PC-3 (cell line): ENCODE measurements at regions not wholly inside any gene's neighbourhood (a gene's known extent, or its start where the extent isn't known, plus 50 kb on each side); places are given as distances from the start of the nearest gene placed in this dataset.

Source experiments
- ATAC-seq: fragments of 200-7000 bp; cut with Tn5 transposase; 2 replicates; pipeline ENCODE4 v1.9.1; 2020; ENCODE audit warnings: mild to moderate bottlenecking, moderate library complexity
- BruUV-seq: library from RNA; stranded (reverse); fragments of 400-500 nt; replicated peaks from 2 replicates; lab custom pipeline; 2021; lab: Mats Ljungman, UMichigan
- CTCF ChIA-PET: fragments of 300-600 bp; sonication (Branson Sonifier 250); formaldehyde crosslinking; loops from one replicate; lab custom pipeline; 2022; ENCODE audit warnings: antibody characterized with exemption; lab: Charles Lee
- POLR2A ChIA-PET: fragments of 300-600 bp; sonication (Branson Sonifier 250); formaldehyde crosslinking; loops from one replicate; lab custom pipeline; 2022; ENCODE audit warnings: antibody characterized with exemption; ENCODE audit not compliant: unreplicated experiment; lab: Charles Lee
- DNase-seq: peaks from one replicate; pipeline ENCODE4 v3.0.0-alpha.2; 2015
- H2AFZ ChIP-seq: fragments of 300-600 bp; sonication (generic); 2 replicates; pipeline ENCODE4 v1.6.0; 2016; ENCODE audit warnings: antibody characterized with exemption, low read length
- H3F3A ChIP-seq: fragments of 300-600 bp; sonication (generic); one replicate; pipeline ENCODE4 v1.6.0; 2017; ENCODE audit warnings: antibody characterized with exemption, low read length, control low read depth, mild to moderate bottlenecking; ENCODE audit not compliant: unreplicated experiment
- H3K27ac ChIP-seq: fragments of 300-600 bp; sonication (generic); 2 replicates; pipeline ENCODE4 v1.5.1; 2016; ENCODE audit warnings: mild to moderate bottlenecking, low read length
- H3K27me3 ChIP-seq: fragments of 300-600 bp; sonication (generic); 2 replicates; pipeline ENCODE4 v1.6.1; 2016; ENCODE audit warnings: low read length, mixed read lengths
- H3K36me3 ChIP-seq: fragments of 300-600 bp; sonication (generic); 2 replicates; pipeline ENCODE4 v1.6.1; 2016; ENCODE audit warnings: low read depth, mixed run types, low read length, mixed read lengths
- H3K4me1 ChIP-seq: fragments of 300-600 bp; sonication (generic); 2 replicates; pipeline ENCODE4 v1.5.1; 2016; ENCODE audit warnings: low read length; ENCODE audit not compliant: insufficient read depth
- H3K4me2 ChIP-seq: fragments of 300-600 bp; sonication (generic); 2 replicates; pipeline ENCODE4 v1.6.0; 2016; ENCODE audit warnings: low read length
- H3K4me3 ChIP-seq: fragments of 300-600 bp; sonication (generic); 2 replicates; pipeline ENCODE4 v1.5.1; 2016; ENCODE audit warnings: mild to moderate bottlenecking, low read length, mixed read lengths
- H3K79me2 ChIP-seq: fragments of 300-600 bp; sonication (generic); 2 replicates; pipeline ENCODE4 v1.6.1; 2017; ENCODE audit warnings: low read length, mixed read lengths
- H3K9ac ChIP-seq: fragments of 300-600 bp; sonication (generic); 2 replicates; pipeline ENCODE4 v1.6.0; 2016; ENCODE audit warnings: mild to moderate bottlenecking, low read length
- H3K9me2 ChIP-seq: fragments of 300-600 bp; sonication (generic); replicated peaks from 2 replicates; pipeline ENCODE4 v1.6.1; 2016; ENCODE audit warnings: mixed run types, low read length, mixed read lengths
- H3K9me3 ChIP-seq: fragments of 300-600 bp; sonication (generic); 2 replicates; pipeline ENCODE4 v1.6.1; 2016; ENCODE audit warnings: low read length, mixed read lengths
- H4K20me1 ChIP-seq: fragments of 300-600 bp; sonication (generic); 2 replicates; pipeline ENCODE4 v1.6.1; 2016; ENCODE audit warnings: low read length, mixed read lengths
- EZH2 ChIP-seq: fragments of 300-600 bp; sonication (generic); IDR thresholded peaks from one replicate; pipeline ENCODE4 v1.6.1; 2017; ENCODE audit warnings: antibody characterized with exemption, mild to moderate bottlenecking, low read length; ENCODE audit not compliant: unreplicated experiment
- EZH2phosphoT487 ChIP-seq: fragments of 300-600 bp; sonication (generic); IDR thresholded peaks from 2 replicates; pipeline ENCODE4 v1.6.1; 2018; ENCODE audit warnings: mild to moderate bottlenecking, antibody characterized with exemption, low read length, borderline replicate concordance
- intact Hi-C: fragments of 100-400 bp; cut with micrococcal nuclease; formaldehyde crosslinking; loops from 2 replicates; pipeline ENCODE4 v1.9.0; 2023
- TF ChIP-seq, protein P1 (sequence below): fragments of 300-600 bp; sonication (generic); conservative IDR thresholded peaks from 2 replicates; pipeline ENCODE4 v1.5.1; 2017; ENCODE audit warnings: antibody characterized with exemption, low read depth, mild to moderate bottlenecking, low read length

DNA sequence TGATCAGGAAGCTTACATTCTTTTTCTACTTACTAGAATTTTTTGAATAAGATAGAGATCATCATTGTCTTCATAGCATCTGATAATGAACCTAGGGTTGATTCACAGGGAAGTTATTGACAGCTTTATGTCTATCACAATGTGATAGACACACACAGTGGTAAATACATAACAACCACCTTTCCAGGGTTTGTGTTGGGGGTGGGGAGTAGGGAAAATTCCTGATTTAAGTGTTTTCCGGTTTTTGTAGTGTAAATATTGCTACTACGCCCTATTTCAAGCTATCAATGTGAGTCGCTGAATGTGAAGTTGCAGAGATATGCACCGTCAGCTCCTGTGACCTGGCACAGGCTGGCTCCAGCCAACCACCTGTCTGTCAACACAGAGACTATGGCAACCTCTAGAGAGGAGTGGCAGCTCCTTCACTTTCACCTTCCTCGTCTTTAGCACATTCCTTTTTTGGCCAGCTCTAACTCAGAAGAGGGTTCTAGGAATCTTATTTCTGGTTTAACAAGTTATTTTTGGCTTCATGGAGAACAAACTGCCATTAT lies 224.9 kb downstream of the MAT2B start:
- POLR2A ChIA-PET = no interaction called here
- no peaks in the 10 kb centered on the region for H3F3A ChIP-seq
- no peaks in the 10 kb centered on the region for H3K9me2 ChIP-seq
- H3K27ac ChIP-seq = no peak overlapping the region
- no peak overlapping the region for H3K4me2 ChIP-seq
- no peak for DNase-seq
- intact Hi-C loops = no loop called here
- no peaks in the 10 kb centered on the region for H3K27me3 ChIP-seq
- H3K36me3 ChIP-seq = no peaks in the 10 kb centered on the region
- CTCF ChIA-PET = no interaction called here
- TF ChIP-seq, protein P1, sequence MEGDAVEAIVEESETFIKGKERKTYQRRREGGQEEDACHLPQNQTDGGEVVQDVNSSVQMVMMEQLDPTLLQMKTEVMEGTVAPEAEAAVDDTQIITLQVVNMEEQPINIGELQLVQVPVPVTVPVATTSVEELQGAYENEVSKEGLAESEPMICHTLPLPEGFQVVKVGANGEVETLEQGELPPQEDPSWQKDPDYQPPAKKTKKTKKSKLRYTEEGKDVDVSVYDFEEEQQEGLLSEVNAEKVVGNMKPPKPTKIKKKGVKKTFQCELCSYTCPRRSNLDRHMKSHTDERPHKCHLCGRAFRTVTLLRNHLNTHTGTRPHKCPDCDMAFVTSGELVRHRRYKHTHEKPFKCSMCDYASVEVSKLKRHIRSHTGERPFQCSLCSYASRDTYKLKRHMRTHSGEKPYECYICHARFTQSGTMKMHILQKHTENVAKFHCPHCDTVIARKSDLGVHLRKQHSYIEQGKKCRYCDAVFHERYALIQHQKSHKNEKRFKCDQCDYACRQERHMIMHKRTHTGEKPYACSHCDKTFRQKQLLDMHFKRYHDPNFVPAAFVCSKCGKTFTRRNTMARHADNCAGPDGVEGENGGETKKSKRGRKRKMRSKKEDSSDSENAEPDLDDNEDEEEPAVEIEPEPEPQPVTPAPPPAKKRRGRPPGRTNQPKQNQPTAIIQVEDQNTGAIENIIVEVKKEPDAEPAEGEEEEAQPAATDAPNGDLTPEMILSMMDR = no peak
- no peak for TF ChIP-seq EZH2
- no peak for TF ChIP-seq EZH2phosphoT487
- H3K4me1 ChIP-seq = no peaks in the 10 kb centered on the region
- H3K9ac ChIP-seq = no peak overlapping the region
- H3K79me2 ChIP-seq = no peaks in the 10 kb centered on the region
- no peak overlapping the region for H2AFZ ChIP-seq
- BruUV-seq = no TSS peak
- no peaks in the 10 kb centered on the region for H3K9me3 ChIP-seq
- ATAC-seq = no peak
- H4K20me1 ChIP-seq = no peaks in the 10 kb centered on the region
- no peak overlapping the region for H3K4me3 ChIP-seq

DNA sequence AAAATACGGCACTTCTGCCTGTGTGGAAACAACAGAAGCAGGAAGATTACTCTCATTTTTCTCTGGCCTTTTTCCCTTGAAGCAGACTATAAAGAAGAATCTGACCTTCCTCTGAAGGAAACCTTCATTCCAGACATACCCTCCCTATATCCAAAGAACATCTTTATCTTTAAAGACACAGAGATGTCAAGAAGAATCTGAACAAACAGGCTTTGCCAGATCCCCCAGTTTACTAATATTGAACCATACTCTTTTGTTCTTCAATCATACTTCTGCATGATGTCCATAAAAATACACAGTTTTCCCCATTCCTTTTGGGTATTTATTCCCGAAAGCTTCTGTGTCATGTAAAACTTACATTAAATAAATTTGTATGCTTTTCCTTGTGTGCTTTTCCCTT lies 225.8 kb downstream of the MAT2B start:
- no peak overlapping the region for H3K4me2 ChIP-seq
- no peak overlapping the region for H3K4me3 ChIP-seq
- no peaks in the 10 kb centered on the region for H3F3A ChIP-seq
- H3K9me2 ChIP-seq = no peaks in the 10 kb centered on the region
- TF ChIP-seq, protein P1 = no peak
- TF ChIP-seq EZH2phosphoT487 = no peak
- no peak for TF ChIP-seq EZH2
- ATAC-seq (no peak), DNase-seq (no peak)
- no peaks in the 10 kb centered on the region for H3K4me1 ChIP-seq
- no TSS peak for BruUV-seq
- no peaks in the 10 kb centered on the region for H3K36me3 ChIP-seq
- H3K9me3 ChIP-seq = no peaks in the 10 kb centered on the region
- POLR2A ChIA-PET = no interaction called here
- no peak overlapping the region for H3K9ac ChIP-seq
- CTCF ChIA-PET = no interaction called here
- H4K20me1 ChIP-seq = no peaks in the 10 kb centered on the region
- no peaks in the 10 kb centered on the region for H3K79me2 ChIP-seq
- H3K27me3 ChIP-seq = no peaks in the 10 kb centered on the region
- no peak overlapping the region for H2AFZ ChIP-seq
- no peak overlapping the region for H3K27ac ChIP-seq
- intact Hi-C loops = no loop called here

DNA sequence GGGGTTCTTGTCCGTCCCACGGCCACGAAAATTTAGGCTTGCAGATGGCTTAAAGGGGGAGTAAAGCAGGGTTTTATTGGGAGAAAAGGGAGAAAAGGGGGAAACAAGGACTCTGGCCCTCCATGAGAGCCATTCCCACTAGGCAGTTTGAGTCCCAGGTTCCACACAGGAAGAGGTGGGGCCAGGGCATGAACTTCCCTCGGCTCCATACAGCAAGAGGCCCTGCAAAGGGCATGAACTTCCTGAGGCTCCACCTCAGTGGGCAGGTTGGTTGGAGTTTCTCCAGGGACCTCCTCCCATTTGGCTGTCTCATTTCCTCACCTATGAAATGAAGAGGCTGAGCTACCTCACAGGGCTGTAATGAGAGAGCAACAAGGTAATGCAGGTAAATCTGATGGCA lies 229.7 kb downstream of the MAT2B start:
- Histone ChIP-seq H3K9me2 (no peaks in the 10 kb centered on the region), H3K9ac (no peak overlapping the region), H3K4me1 (no peaks in the 10 kb centered on the region), H3K79me2 (no peaks in the 10 kb centered on the region), H2AFZ (no peak overlapping the region), H3K27me3 (no peaks in the 10 kb centered on the region), H3K36me3 (no peaks in the 10 kb centered on the region), H3K4me2 (no peak overlapping the region), H3K27ac (no peak overlapping the region), H3K9me3 (no peaks in the 10 kb centered on the region), H4K20me1 (no peaks in the 10 kb centered on the region), H3K4me3 (no peak overlapping the region), H3F3A (no peaks in the 10 kb centered on the region)
- CTCF ChIA-PET = no interaction called here
- no TSS peak for BruUV-seq
- DNase-seq (no peak), ATAC-seq (no peak)
- intact Hi-C loops = no loop called here
- no peak for TF ChIP-seq EZH2phosphoT487
- TF ChIP-seq, protein P1 = no peak
- no peak for TF ChIP-seq EZH2
- POLR2A ChIA-PET = no interaction called here
